HL-60 (cell line): ENCODE measurements at regions not wholly inside any gene's neighbourhood (a gene's known extent, or its start where the extent isn't known, plus 50 kb on each side); places are given as distances from the start of the nearest gene placed in this dataset.

Experiments used
- DNase-seq, 2 experiments: peaks; one replicate each; pipeline ENCODE4 v3.0.0-alpha.2; 2010 to 2020; ENCODE audit warnings: low read depth in 1 of 2, low spot score in 1 of 2
- H3K27ac ChIP-seq: fragments of 250-450 bp; sonication (Bioruptor Pico); replicated peaks from 2 replicates; pipeline ENCODE4 v1.5.1; 2020; ENCODE audit warnings: mild to moderate bottlenecking, moderate library complexity
- H3K27me3 ChIP-seq: fragments of 250-450 bp; sonication (Bioruptor Pico); 2 replicates; pipeline ENCODE4 v1.5.1; 2021; ENCODE audit warnings: mild to moderate bottlenecking, moderate library complexity; ENCODE audit not compliant: insufficient read depth, poor library complexity, severe bottlenecking
- H3K4me3 ChIP-seq: replicated peaks from 2 replicates; pipeline ENCODE4 v1.5.1; 2011; ENCODE audit warnings: mild to moderate bottlenecking, control low read depth, low read length; ENCODE audit not compliant: insufficient read depth
- CTCF ChIP-seq: IDR thresholded peaks from one replicate; pipeline ENCODE4 v1.5.1; 2011; ENCODE audit warnings: low read length, control low read depth, inconsistent platforms; ENCODE audit not compliant: insufficient read depth
- GABPA ChIP-seq: IDR thresholded peaks from 2 replicates; pipeline ENCODE4 v1.6.1; 2012; ENCODE audit warnings: low read depth
- POLR2AphosphoS5 ChIP-seq: IDR thresholded peaks from 2 replicates; pipeline ENCODE4 v1.6.1; 2012; ENCODE audit warnings: low read depth
- REST ChIP-seq: IDR thresholded peaks from 2 replicates; pipeline ENCODE4 v1.6.1; 2012; ENCODE audit warnings: low read depth; ENCODE audit not compliant: insufficient replicate concordance
- SPI1 ChIP-seq: IDR thresholded peaks from 2 replicates; pipeline ENCODE4 v1.6.1; 2012; ENCODE audit warnings: low read depth, mild to moderate bottlenecking, borderline replicate concordance

GRCh38 chrX:107576841-107577240 lies 51.5 kb upstream of the PRPS1 start:
- no peaks in the 10 kb centered on the region for H3K27me3 ChIP-seq
- DNase-seq, result no peak

GRCh38 chrX:107577933-107578332 lies 50.4 kb upstream of the PRPS1 start:
- no peaks in the 10 kb centered on the region for H3K27me3 ChIP-seq

More at GRCh38 chrX:107576841-107577240, 51.5 kb upstream of the PRPS1 start:
- H3K27ac ChIP-seq, result no peak overlapping the region
- no peak overlapping the region for H3K4me3 ChIP-seq
- TF ChIP-seq REST (no peak), GABPA (no peak), CTCF (no peak), POLR2AphosphoS5 (no peak), SPI1 (no peak)

More at GRCh38 chrX:107577933-107578332, 50.4 kb upstream of the PRPS1 start:
- TF ChIP-seq SPI1 (no peak), REST (no peak), GABPA (no peak), CTCF (no peak)
- no peak for DNase-seq
- Histone ChIP-seq H3K27ac (no peak overlapping the region), H3K4me3 (no peak overlapping the region)
